ENCODE measurements at regions not wholly inside any gene's neighbourhood (a gene's known extent, or its start where the extent isn't known, plus 50 kb on each side); places are given as distances from the start of the nearest gene placed in this dataset.

- Mint-ChIP-seq H3K36me3 (ENCODE audit: low read depth) (no peaks in the 10 kb centered on the region), H3K9me3 (no peaks in the 10 kb centered on the region), H3K4me1 (no peaks in the 10 kb centered on the region), H3K27ac (no peak overlapping the region), H3K4me3 (no peak overlapping the region), H3K27me3 (ENCODE audit: low read depth, poor library complexity) (peaks cover 6% of the 10 kb centered on the region)
- TF ChIP-seq CTCF (IDR thresholded peaks at IDR 0.05) = no peak
- no peak for DNase-seq
Observed at GRCh38 chr13:79196843-79197242, 209.2 kb downstream of the RBM26 start.

- H3K36me3 Mint-ChIP-seq (ENCODE audit: low read depth) = no peaks in the 10 kb centered on the region
- no peaks in the 10 kb centered on the region for H3K4me1 Mint-ChIP-seq
- H3K9me3 Mint-ChIP-seq = no peaks in the 10 kb centered on the region
- no peak overlapping the region for H3K4me3 Mint-ChIP-seq
- DNase-seq = no peak
- TF ChIP-seq CTCF (IDR thresholded peaks at IDR 0.05) = no peak
- peaks cover 6% of the 10 kb centered on the region for H3K27me3 Mint-ChIP-seq (ENCODE audit: low read depth, poor library complexity)
- H3K27ac Mint-ChIP-seq = no peak overlapping the region
Observed at GRCh38 chr13:79196366-79196765, 209.7 kb downstream of the RBM26 start.

GRCh38 chr13:79194727-79195126 is 211.3 kb downstream of the RBM26 start:
- H3K4me1 Mint-ChIP-seq = no peaks in the 10 kb centered on the region
- H3K27me3 Mint-ChIP-seq (ENCODE audit: low read depth, poor library complexity) = peaks cover 6% of the 10 kb centered on the region
- no peaks in the 10 kb centered on the region for H3K36me3 Mint-ChIP-seq (ENCODE audit: low read depth)
- no peak overlapping the region for H3K4me3 Mint-ChIP-seq
- TF ChIP-seq CTCF (IDR thresholded peaks at IDR 0.05) = no peak
- no peaks in the 10 kb centered on the region for H3K9me3 Mint-ChIP-seq
- DNase-seq = no peak
- no peak overlapping the region for H3K27ac Mint-ChIP-seq

- Mint-ChIP-seq H3K36me3 (ENCODE audit: low read depth) (no peaks in the 10 kb centered on the region), H3K4me3 (no peak overlapping the region), H3K27me3 (ENCODE audit: low read depth, poor library complexity) (peaks cover 6% of the 10 kb centered on the region), H3K27ac (no peak overlapping the region), H3K4me1 (no peaks in the 10 kb centered on the region), H3K9me3 (no peaks in the 10 kb centered on the region)
- no peak for TF ChIP-seq CTCF (IDR thresholded peaks at IDR 0.05)
- DNase-seq = no peak
Observed at GRCh38 chr13:79194272-79194671, 211.8 kb downstream of the RBM26 start.

- Mint-ChIP-seq H3K27ac (no peak overlapping the region), H3K27me3 (ENCODE audit: low read depth, poor library complexity) (peaks cover 6% of the 10 kb centered on the region), H3K4me3 (no peak overlapping the region), H3K36me3 (ENCODE audit: low read depth) (no peaks in the 10 kb centered on the region), H3K9me3 (no peaks in the 10 kb centered on the region), H3K4me1 (no peaks in the 10 kb centered on the region)
- DNase-seq = no peak
- TF ChIP-seq CTCF (IDR thresholded peaks at IDR 0.05) = no peak
Observed at GRCh38 chr13:79191501-79191900, 214.6 kb downstream of the RBM26 start.

GRCh38 chr13:79190932-79191331 is 215.1 kb downstream of the RBM26 start:
- Mint-ChIP-seq H3K36me3 (ENCODE audit: low read depth) (no peaks in the 10 kb centered on the region), H3K9me3 (no peaks in the 10 kb centered on the region), H3K4me3 (no peak overlapping the region), H3K4me1 (no peaks in the 10 kb centered on the region), H3K27me3 (ENCODE audit: low read depth, poor library complexity) (peaks cover 6% of the 10 kb centered on the region), H3K27ac (no peak overlapping the region)
- TF ChIP-seq CTCF (IDR thresholded peaks at IDR 0.05) = no peak
- no peak for DNase-seq

Data from nephron progenitor cell (in vitro differentiated cells).